ENCODE measurements at regions not wholly inside any gene's neighbourhood (a gene's known extent, or its start where the extent isn't known, plus 50 kb on each side); places are given as distances from the start of the nearest gene placed in this dataset.

GRCh38 chrX:129013574-129013973 lies 509.7 kb downstream of the SMARCA1 start:
- no peak for DNase-seq
- ATAC-seq: no peak
- Histone ChIP-seq H3K4me3 (no peak overlapping the region), H3K9me3 (no peaks in the 10 kb centered on the region), H3K4me1 (no peaks in the 10 kb centered on the region), H3K27ac (no peak overlapping the region), H3K27me3 (no peaks in the 10 kb centered on the region), H3K36me3 (no peaks in the 10 kb centered on the region)
- TF ChIP-seq POLR2A (IDR thresholded peaks at IDR 0.05) (no peak), CTCF (IDR thresholded peaks at IDR 0.05 in 4 of 5, conservative IDR thresholded peaks at IDR 0.05 in 1 of 5) (no peak)
- in situ Hi-C loops (cut with MboI; ENCODE audit: low sequenced_read_pairs in 4 of 4) (loop anchor here in 1 of 4 donors (25.0 kb wide), 1 partner anchor 101 kb away; no protein-coding TSS in a partner anchor), intact Hi-C loops (cut with DNase I; ENCODE audit: low total_unique reads) (no loop called here)

GRCh38 chrX:129007631-129008030 lies 515.7 kb downstream of the SMARCA1 start:
- in situ Hi-C loops (cut with MboI; ENCODE audit: low sequenced_read_pairs in 4 of 4) (loop anchor here in 1 of 4 donors (25.0 kb wide), 1 partner anchor 95 kb away; no protein-coding TSS in a partner anchor), intact Hi-C loops (cut with DNase I; ENCODE audit: low total_unique reads) (no loop called here)
- Histone ChIP-seq H3K4me3 (no peak overlapping the region), H3K36me3 (no peaks in the 10 kb centered on the region), H3K27me3 (no peaks in the 10 kb centered on the region), H3K9me3 (no peaks in the 10 kb centered on the region), H3K4me1 (no peaks in the 10 kb centered on the region), H3K27ac (no peak overlapping the region)
- ATAC-seq: no peak
- no peak for TF ChIP-seq CTCF (IDR thresholded peaks at IDR 0.05 in 4 of 5, conservative IDR thresholded peaks at IDR 0.05 in 1 of 5)
- no peak for TF ChIP-seq POLR2A (IDR thresholded peaks at IDR 0.05)
- no peak for DNase-seq

DNA sequence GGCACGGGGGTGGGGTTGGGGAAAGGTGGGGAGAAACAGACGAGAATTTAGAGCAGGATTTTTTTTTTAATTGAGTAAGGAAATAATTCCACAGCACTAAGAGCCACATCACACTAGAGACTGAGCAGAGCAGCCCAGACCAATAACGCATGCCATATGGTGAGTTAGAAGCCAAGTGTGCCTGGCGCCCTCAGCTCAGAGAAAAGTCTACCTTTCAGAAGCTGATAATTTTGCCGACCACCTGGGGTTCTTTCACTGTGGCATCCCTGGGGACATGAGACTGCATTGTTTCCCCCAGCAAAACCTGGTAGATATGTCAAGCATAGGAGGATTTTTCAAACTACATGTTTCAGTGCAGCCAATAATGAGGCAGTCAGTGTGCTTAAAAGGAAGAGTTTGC lies 516.8 kb downstream of the SMARCA1 start:
- H3K27ac ChIP-seq: no peak overlapping the region
- no peak overlapping the region for H3K4me3 ChIP-seq
- DNase-seq (no peak), ATAC-seq (no peak)
- no peaks in the 10 kb centered on the region for H3K4me1 ChIP-seq
- no peak for TF ChIP-seq CTCF (IDR thresholded peaks at IDR 0.05 in 4 of 5, conservative IDR thresholded peaks at IDR 0.05 in 1 of 5)
- TF ChIP-seq POLR2A (IDR thresholded peaks at IDR 0.05): no peak
- no peaks in the 10 kb centered on the region for H3K36me3 ChIP-seq
- no peaks in the 10 kb centered on the region for H3K9me3 ChIP-seq
- H3K27me3 ChIP-seq: no peaks in the 10 kb centered on the region
- intact Hi-C loops (cut with DNase I; ENCODE audit: low total_unique reads): no loop called here
- in situ Hi-C loops (cut with MboI; ENCODE audit: low sequenced_read_pairs in 4 of 4): loop anchor here in 1 of 4 donors (25.0 kb wide), 1 partner anchor 94 kb away; no protein-coding TSS in a partner anchor

DNA sequence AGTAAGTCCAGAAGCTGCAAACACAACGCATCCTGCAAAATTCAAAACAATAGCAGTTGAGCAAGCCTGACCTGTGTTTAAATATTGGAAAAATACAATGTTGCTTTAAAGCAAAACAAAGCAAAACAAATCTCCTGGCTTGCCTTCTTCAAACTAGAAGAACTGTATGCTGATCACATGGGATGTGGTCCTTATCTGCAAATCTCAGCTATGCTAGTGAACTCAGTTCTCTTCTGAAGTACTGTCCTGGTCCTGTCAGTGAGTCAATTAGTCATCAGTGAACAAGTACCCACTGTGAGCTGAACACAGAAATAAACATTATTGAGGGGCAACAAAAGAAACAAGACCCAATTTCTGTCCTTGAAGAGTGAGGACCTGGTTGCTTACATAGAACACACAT lies 522.5 kb downstream of the SMARCA1 start:
- in situ Hi-C loops (cut with MboI; ENCODE audit: low sequenced_read_pairs in 4 of 4): loop anchor here in 1 of 4 donors (25.0 kb wide), 1 partner anchor 88 kb away; no protein-coding TSS in a partner anchor
- ATAC-seq (no peak), DNase-seq (no peak)
- Histone ChIP-seq H3K9me3 (no peaks in the 10 kb centered on the region), H3K4me3 (no peak overlapping the region), H3K36me3 (no peaks in the 10 kb centered on the region), H3K27ac (no peak overlapping the region), H3K4me1 (no peaks in the 10 kb centered on the region), H3K27me3 (no peaks in the 10 kb centered on the region)
- intact Hi-C loops (cut with DNase I; ENCODE audit: low total_unique reads): no loop called here
- no peak for TF ChIP-seq CTCF (IDR thresholded peaks at IDR 0.05 in 4 of 5, conservative IDR thresholded peaks at IDR 0.05 in 1 of 5)
- no peak for TF ChIP-seq POLR2A (IDR thresholded peaks at IDR 0.05)

DNA sequence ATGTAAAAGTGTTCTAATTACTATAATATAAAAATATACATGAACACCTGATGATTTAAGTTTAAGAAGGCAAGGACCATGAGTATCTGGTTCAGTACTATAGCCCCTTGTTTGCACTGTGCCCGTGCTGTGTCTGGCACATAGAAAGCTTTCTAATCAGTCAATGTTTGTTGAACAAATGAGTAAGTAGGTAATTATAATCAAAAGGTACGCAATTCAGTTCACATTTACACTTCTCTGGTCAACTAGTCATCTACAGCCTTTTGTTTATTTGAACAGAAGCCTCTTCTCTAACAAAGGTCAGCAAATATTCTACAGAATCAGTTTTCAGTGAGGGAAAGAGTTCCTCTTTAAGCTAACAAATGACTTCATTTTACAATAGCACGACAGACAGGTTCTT lies 523.3 kb downstream of the SMARCA1 start:
- DNase-seq: no peak
- H3K9me3 ChIP-seq: no peaks in the 10 kb centered on the region
- ATAC-seq: no peak
- H3K4me3 ChIP-seq: no peak overlapping the region
- no peaks in the 10 kb centered on the region for H3K27me3 ChIP-seq
- intact Hi-C loops (cut with DNase I; ENCODE audit: low total_unique reads) (no loop called here), in situ Hi-C loops (cut with MboI; ENCODE audit: low sequenced_read_pairs in 4 of 4) (loop anchor here in 1 of 4 donors (25.0 kb wide), 1 partner anchor 88 kb away; no protein-coding TSS in a partner anchor)
- TF ChIP-seq POLR2A (IDR thresholded peaks at IDR 0.05): no peak
- TF ChIP-seq CTCF (IDR thresholded peaks at IDR 0.05 in 4 of 5, conservative IDR thresholded peaks at IDR 0.05 in 1 of 5): no peak
- H3K27ac ChIP-seq: no peak overlapping the region
- H3K4me1 ChIP-seq: no peaks in the 10 kb centered on the region
- no peaks in the 10 kb centered on the region for H3K36me3 ChIP-seq
